ENCODE measurements at regions not wholly inside any gene's neighbourhood (a gene's known extent, or its start where the extent isn't known, plus 50 kb on each side); places are given as distances from the start of the nearest gene placed in this dataset.
"Not testable (repeated sequence)": the region's sequence is repeated elsewhere in the genome, so short reads cannot be mapped to it uniquely, and the experiment has no call there.

- DNase-seq = no peak
Observed at GRCh38 chr3:81364411-81364810, 397.0 kb downstream of the GBE1 start.

GRCh38 chr3:81363816-81364215, 397.6 kb downstream of the GBE1 start:
- DNase-seq = no peak

- DNase-seq = no peak
Observed at GRCh38 chr3:81354119-81354518, 407.3 kb downstream of the GBE1 start.

- DNase-seq = peak in 2 of 56 donors; percentile 3 to 20
Observed at GRCh38 chr3:81352867-81353266, 408.6 kb downstream of the GBE1 start.

GRCh38 chr3:81349816-81350340, 411.6 kb downstream of the GBE1 start:
- DNase-seq = peak in 3 of 56 donors; percentile 6 to 28 (median 7)

GRCh38 chr3:81339040-81339845, 422.2 kb downstream of the GBE1 start:
- DNase-seq = no peak

GRCh38 chr3:81336470-81336869, 425.0 kb downstream of the GBE1 start:
- no peak for DNase-seq

- not testable (repeated sequence) for DNase-seq
Observed at GRCh38 chr3:81329835-81330234, 431.6 kb downstream of the GBE1 start.

GRCh38 chr3:81326245-81326644, 435.2 kb downstream of the GBE1 start:
- DNase-seq = no peak

- DNase-seq = no peak
Observed at GRCh38 chr3:81320862-81321261, 440.6 kb downstream of the GBE1 start.

GRCh38 chr3:81315030-81315429, 446.4 kb downstream of the GBE1 start:
- no peak for DNase-seq

- no peak for DNase-seq
Observed at GRCh38 chr3:81311321-81311720, 450.1 kb downstream of the GBE1 start.

- no peak for DNase-seq
Observed at GRCh38 chr3:81308306-81308705, 453.1 kb downstream of the GBE1 start.

- no peak for DNase-seq
Observed at GRCh38 chr3:81307221-81307620, 454.2 kb downstream of the GBE1 start.

- no peak for DNase-seq
Observed at GRCh38 chr3:81303321-81303720, 458.1 kb downstream of the GBE1 start.

- DNase-seq = peak in 22 of 56 donors; percentile 0 to 61 (median 12)
Observed at GRCh38 chr3:81302045-81302444, 459.4 kb downstream of the GBE1 start.

- DNase-seq = no peak
Observed at GRCh38 chr3:81301230-81301629, 460.2 kb downstream of the GBE1 start.

GRCh38 chr3:81300324-81300927, 461.0 kb downstream of the GBE1 start:
- DNase-seq = no peak

GRCh38 chr3:81299481-81299880, 462.0 kb downstream of the GBE1 start:
- no peak for DNase-seq

- no peak for DNase-seq
Observed at GRCh38 chr3:81295906-81296577, 465.4 kb downstream of the GBE1 start.

- no peak for DNase-seq
Observed at GRCh38 chr3:81293156-81293555, 468.3 kb downstream of the GBE1 start.

- no peak for DNase-seq
Observed at GRCh38 chr3:81291586-81291985, 469.9 kb downstream of the GBE1 start.
